Testis (tissue), 2 donors: ENCODE measurements at regions not wholly inside any gene's neighbourhood (a gene's known extent, or its start where the extent isn't known, plus 50 kb on each side); places are given as distances from the start of the nearest gene placed in this dataset.

Experiments used
- DNase-seq: peaks from one replicate; pipeline ENCODE4 v3.0.0-alpha.2; 2019
- H3K27ac ChIP-seq, 2 donors: fragments of 200-600 bp; sonication (generic); one replicate each; pipeline ENCODE4 v1.5.1; 2019
- H3K27me3 ChIP-seq: fragments of 200-600 bp; sonication (generic); one replicate; pipeline ENCODE4 v1.5.1; 2019
- H3K36me3 ChIP-seq: fragments of 200-600 bp; sonication (generic); one replicate; pipeline ENCODE4 v1.5.1; 2017; ENCODE audit warnings: low read depth; ENCODE audit errors: missing control alignments
- H3K4me1 ChIP-seq: fragments of 200-600 bp; sonication (generic); one replicate; pipeline ENCODE4 v1.5.1; 2019
- H3K4me3 ChIP-seq, 2 donors: fragments of 200-600 bp; sonication (generic); one replicate each; pipeline ENCODE4 v1.5.1; 2017 to 2019
- H3K9me3 ChIP-seq: fragments of 200-600 bp; sonication (generic); one replicate; pipeline ENCODE4 v1.5.1; 2017
- CTCF ChIP-seq, 3 experiments: fragments of 450-650 bp in 2 of 3; fragments of 200-600 bp in 1 of 3; sonication (generic) in 1 of 3; IDR thresholded peaks; one replicate each; pipeline ENCODE4 v1.5.1; 2016 to 2019; ENCODE audit warnings: antibody characterized with exemption in 3 of 3, mild to moderate bottlenecking in 2 of 3, moderate library complexity in 1 of 3
- POLR2A ChIP-seq: fragments of 450-650 bp; IDR thresholded peaks from one replicate; pipeline ENCODE4 v1.6.1; 2017; ENCODE audit warnings: antibody characterized with exemption, mild to moderate bottlenecking, moderate library complexity
- WGBS, 2 donors: methylation state at CpG; one replicate each; pipeline ENCODE4 v1.1.5; 2018; 5-methylcytosine and 5-hydroxymethylcytosine counted together
- intact Hi-C: fragments of 100-400 bp; cut with DNase I; formaldehyde crosslinking; loops from one replicate; pipeline ENCODE4 v1.15.1; 2023; ENCODE audit warnings: low total_unique reads

GRCh38 chr11:109076870-109077269 lies 345.1 kb upstream of the C11orf87 start:
- no peak overlapping the region for H3K4me3 ChIP-seq
- no peaks in the 10 kb centered on the region for H3K36me3 ChIP-seq
- no peaks in the 10 kb centered on the region for H3K27me3 ChIP-seq
- no peak for TF ChIP-seq POLR2A
- intact Hi-C loops, result no loop called here
- 61 to 63% methylated on average over 2 of the region's 2 CpGs for WGBS, 2 donors
- H3K9me3 ChIP-seq, result no peaks in the 10 kb centered on the region
- no peak for DNase-seq
- H3K27ac ChIP-seq, result no peak overlapping the region
- peaks cover 11% of the 10 kb centered on the region for H3K4me1 ChIP-seq

- Histone ChIP-seq H3K27me3 (no peaks in the 10 kb centered on the region), H3K27ac (no peak overlapping the region), H3K36me3 (no peaks in the 10 kb centered on the region), H3K4me1 (peaks cover 5% of the 10 kb centered on the region), H3K9me3 (no peaks in the 10 kb centered on the region), H3K4me3 (no peak overlapping the region)
- no peak for DNase-seq
- TF ChIP-seq CTCF (IDR thresholded peaks at IDR 0.05) (no peak), POLR2A (no peak)
- intact Hi-C loops, result no loop called here
- WGBS, 2 donors, result 92 to 93% methylated on average over 3 of the region's 3 CpGs
Observed at GRCh38 chr11:109077291-109077920, 344.6 kb upstream of the C11orf87 start.

- intact Hi-C loops, result no loop called here
- H3K4me3 ChIP-seq, result no peak overlapping the region
- no peaks in the 10 kb centered on the region for H3K27me3 ChIP-seq
- no peaks in the 10 kb centered on the region for H3K9me3 ChIP-seq
- 41 to 46% methylated on average over 5 of the region's 5 CpGs for WGBS, 2 donors
- H3K4me1 ChIP-seq, result peaks cover 7% of the 10 kb centered on the region
- H3K27ac ChIP-seq, result no peak overlapping the region
- no peaks in the 10 kb centered on the region for H3K36me3 ChIP-seq
- no peak for DNase-seq
- no peak for TF ChIP-seq POLR2A
- no peak for TF ChIP-seq CTCF (IDR thresholded peaks at IDR 0.05)
Observed at GRCh38 chr11:109085708-109086373, 336.1 kb upstream of the C11orf87 start.

- Histone ChIP-seq H3K27ac (no peak overlapping the region), H3K36me3 (no peaks in the 10 kb centered on the region), H3K4me3 (no peak overlapping the region), H3K9me3 (no peaks in the 10 kb centered on the region), H3K4me1 (peaks cover 7% of the 10 kb centered on the region), H3K27me3 (no peaks in the 10 kb centered on the region)
- intact Hi-C loops, result no loop called here
- WGBS, 2 donors, result 88 to 100% methylated on average over 1 of the region's 1 CpG
- DNase-seq, result no peak
- TF ChIP-seq CTCF (IDR thresholded peaks at IDR 0.05), result no peak
- no peak for TF ChIP-seq POLR2A
Observed at GRCh38 chr11:109086931-109087330, 335.1 kb upstream of the C11orf87 start.

GRCh38 chr11:109088086-109088485 lies 333.9 kb upstream of the C11orf87 start:
- H3K36me3 ChIP-seq, result no peaks in the 10 kb centered on the region
- WGBS, 2 donors, result 75 to 83% methylated on average over 2 of the region's 2 CpGs
- H3K4me3 ChIP-seq, result no peak overlapping the region
- peaks cover 7% of the 10 kb centered on the region for H3K4me1 ChIP-seq
- no peak overlapping the region for H3K27ac ChIP-seq
- no peaks in the 10 kb centered on the region for H3K9me3 ChIP-seq
- H3K27me3 ChIP-seq, result no peaks in the 10 kb centered on the region
- no peak for DNase-seq
- TF ChIP-seq POLR2A, result no peak
- TF ChIP-seq CTCF (IDR thresholded peaks at IDR 0.05), result no peak
- intact Hi-C loops, result no loop called here
